Brain pericyte (primary cell): ENCODE measurements at regions not wholly inside any gene's neighbourhood (a gene's known extent, or its start where the extent isn't known, plus 50 kb on each side); places are given as distances from the start of the nearest gene placed in this dataset.
"Not testable (repeated sequence)": the region's sequence is repeated elsewhere in the genome, so short reads cannot be mapped to it uniquely, and the experiment has no call there.

Source experiments
- DNase-seq: peaks from one replicate; pipeline ENCODE4 v3.0.0-alpha.2; 2012; ENCODE audit warnings: low read depth, low spot score

- no peak for DNase-seq
Observed at GRCh38 chr21:24552491-24552890, 1054.8 kb downstream of the MRPL39 start.

- no peak for DNase-seq
Observed at GRCh38 chr21:24545807-24546361, 1061.4 kb downstream of the MRPL39 start.

DNA sequence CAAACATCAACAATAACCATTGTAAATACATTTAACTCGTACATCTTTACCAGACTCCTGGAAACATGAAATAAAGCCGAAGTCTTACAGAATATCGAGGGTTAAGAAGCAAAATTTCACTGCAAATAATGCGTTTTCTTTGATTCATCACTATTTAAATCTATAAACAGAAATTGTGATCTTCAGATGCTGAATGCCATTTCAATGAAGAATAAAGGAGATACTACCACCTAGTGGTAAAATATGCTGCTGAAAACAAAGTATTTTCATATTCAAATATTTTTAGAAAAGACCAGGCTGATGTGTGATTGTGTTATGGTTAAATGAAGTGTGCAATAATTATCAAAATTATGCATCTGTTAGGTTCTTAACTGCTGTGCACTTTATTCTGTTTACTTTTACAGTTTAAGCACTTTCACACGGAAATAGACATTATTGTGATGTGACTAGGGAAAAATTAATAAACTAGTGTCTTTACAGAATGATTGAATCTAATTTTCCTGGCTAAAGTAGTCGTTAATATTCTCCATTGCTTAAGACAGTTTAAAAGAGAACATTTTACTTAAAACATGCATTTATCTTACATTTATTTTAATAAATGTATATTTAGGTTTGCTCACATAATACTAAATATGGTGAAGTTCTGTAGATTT is 1093.1 kb downstream of the MRPL39 start:
- no peak for DNase-seq

DNA sequence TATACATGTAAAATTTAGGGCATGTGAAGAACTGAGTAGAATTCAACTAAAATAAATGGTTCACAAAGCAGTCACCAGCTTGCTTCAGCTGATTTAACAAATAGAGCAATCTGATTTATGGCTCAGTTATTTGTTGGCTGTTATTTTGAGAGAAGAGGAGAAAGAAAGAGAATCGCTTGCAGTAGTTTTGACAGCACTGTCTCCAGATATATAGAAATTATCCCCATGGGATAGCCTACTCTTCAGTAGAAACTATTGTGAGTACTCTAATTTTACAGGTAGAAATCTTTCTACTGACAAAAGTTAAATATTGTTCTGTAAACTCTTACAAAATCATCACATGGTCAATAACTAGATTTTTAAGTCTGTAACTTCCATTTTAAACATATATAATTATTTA is 1098.2 kb downstream of the MRPL39 start:
- no peak for DNase-seq

DNA sequence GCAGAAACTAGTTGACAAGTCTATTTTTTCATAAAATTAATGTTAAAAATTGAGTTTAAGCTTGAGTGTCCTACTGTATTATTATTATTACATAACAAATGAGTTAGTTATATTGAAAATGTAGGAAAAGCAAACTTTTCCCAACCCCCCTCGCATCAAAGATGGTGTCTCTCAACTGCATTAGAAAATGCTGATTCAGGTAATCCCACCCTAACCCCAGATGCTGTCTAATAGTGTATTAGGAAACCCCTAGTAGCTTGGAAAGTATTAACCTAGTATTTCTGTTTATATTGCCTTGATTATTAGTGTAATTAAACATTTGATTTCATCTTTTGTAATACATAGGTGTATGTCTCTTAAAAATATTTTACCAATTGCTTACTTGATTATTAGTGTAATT is 1120.3 kb downstream of the MRPL39 start:
- no peak for DNase-seq

DNA sequence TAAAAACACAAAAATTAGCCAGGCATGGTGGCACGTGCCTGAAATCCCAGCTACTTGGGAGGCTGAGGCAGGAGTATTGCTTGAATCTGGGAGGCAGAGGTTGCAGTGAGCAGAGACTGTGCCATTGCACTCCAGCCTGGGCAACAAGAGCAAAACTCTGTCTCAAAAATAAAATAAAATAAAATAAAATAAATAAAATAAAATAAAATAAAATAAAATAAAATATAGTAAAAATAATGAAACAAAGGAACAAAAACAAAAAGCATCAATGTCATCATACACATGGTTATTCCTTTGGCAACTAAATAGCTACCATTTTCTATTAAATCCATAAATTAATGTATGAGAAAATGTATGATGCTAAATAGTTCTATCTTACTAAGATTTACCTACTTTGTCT is 1123.9 kb downstream of the MRPL39 start:
- not testable (repeated sequence) for DNase-seq

GRCh38 chr21:24470852-24471251 is 1136.4 kb downstream of the MRPL39 start:
- no peak for DNase-seq

DNA sequence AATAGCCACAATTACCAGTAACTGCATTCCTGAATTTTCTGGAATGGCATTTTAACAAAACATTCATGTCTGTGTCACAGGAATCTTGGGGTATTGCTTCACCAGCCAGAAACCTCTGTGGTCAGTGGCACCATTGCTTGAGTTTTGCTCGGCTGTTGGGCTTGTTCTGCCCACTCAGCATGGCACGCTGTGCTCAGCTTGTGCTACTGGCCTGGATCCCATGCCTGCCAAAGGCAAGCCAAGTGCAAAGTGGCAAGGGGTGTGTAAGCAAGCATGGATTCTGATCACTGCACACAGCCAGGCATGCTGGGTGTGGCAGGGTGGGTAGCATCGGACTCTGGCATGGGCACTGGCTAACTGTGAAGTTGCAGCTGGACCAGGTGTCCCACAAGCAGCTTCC is 1150.9 kb downstream of the MRPL39 start:
- DNase-seq = no peak

DNA sequence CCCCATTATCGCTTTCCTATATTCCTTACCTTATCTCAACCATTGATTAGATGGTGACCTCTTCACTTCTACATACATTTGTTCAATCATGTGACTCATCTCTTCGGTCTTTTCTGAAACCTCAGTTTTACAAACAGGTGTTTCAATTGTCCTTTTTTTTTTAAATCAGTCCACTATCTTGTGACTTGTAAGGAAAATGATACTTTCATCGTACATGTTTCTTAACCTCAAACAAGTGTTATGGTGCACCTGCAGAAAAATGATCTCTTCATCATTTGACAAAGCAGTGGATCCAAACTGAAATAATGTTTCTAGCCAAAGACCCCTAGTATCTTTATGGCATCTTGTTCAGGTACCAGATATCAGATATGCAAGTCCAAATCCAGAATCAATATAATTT is 1157.2 kb downstream of the MRPL39 start:
- no peak for DNase-seq

- DNase-seq = no peak
Observed at GRCh38 chr21:24445517-24445916, 1161.8 kb downstream of the MRPL39 start.

DNA sequence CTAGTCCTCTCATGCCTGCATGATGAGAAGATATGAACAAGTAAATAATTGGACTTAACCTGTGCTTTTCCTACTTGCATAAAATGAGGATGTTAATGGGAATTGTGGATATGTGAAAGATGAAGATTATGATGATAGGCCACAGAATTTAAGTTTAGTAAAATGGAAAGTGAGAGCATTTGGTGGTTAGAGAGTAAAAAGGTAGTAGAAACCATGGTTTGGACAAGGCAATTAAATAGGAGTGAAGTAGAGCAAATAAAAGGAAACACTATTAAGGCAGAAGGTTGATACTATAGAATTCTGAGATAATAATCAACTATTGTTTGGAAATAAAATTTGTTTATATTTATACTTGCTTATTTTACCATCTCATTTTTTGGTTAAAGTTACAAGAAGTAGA is 1162.5 kb downstream of the MRPL39 start:
- no peak for DNase-seq

DNA sequence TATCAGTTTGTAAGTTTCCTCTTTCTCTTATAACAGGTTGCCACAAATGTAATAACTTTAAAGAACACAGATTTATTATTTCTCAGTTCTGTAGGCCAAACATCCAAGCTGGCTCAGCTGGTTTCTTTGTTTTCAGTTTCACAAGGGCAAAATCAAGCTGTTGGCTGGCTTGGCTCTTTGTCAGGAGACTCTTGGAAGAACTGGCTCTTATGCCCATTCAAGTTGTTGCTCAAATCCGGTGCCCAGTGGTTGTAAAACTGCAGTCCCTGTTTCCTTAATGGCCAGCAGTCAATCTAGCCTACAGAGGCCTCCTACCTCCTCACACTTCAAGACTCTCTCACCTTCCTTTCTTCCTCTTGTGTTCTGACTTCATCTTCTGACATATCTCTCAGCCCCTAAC is 1171.0 kb downstream of the MRPL39 start:
- DNase-seq = no peak

DNA sequence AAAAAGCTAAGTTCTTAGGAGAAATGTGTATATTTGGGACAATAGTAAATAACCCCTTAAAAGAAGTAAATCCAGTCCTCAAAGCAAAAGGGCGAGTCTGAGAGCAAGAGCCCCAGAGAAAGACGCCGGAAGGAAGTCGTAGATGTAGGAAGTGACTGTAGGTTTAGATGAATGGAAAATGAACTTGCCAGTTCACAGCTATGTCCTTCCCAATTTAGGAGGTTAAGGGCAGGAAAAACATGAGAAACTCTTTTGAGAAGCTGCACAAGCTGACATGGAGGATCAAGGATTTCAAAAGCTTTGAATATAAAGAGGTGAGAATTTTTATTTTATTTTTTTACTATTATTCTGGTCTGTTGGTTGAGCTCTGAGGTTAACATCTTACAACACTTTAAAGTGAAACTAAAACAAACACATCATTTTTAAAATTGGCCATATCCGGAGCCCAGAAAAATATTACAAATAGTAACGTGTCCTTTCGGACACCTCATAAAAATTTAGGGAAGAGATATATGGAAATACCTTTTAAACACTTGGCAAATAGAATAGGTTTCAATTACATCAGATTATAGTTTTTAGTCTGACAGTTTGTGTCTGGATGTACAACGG is 1178.6 kb downstream of the MRPL39 start:
- DNase-seq = no peak

GRCh38 chr21:24424776-24425175 is 1182.5 kb downstream of the MRPL39 start:
- DNase-seq = no peak

DNA sequence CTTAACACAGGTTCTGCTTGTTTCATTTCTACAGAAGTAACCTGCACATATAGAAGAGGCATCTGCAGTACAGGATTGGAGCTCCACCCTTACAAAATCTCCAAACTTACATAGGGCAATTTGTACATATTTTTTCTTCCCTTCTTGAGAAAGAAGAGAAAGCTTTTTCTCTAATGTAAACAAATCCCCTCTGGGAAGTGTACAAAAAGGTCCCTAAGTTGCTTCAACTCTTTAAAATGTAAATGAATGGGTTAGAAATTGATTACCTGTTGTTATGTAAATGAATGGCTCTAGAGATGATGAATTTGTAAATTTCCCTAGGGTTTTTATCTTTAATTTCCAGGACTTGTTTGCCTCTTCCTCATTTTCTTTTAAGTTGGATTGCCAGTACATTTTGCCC is 1183.7 kb downstream of the MRPL39 start:
- DNase-seq = no peak

GRCh38 chr21:24420689-24421088 is 1186.6 kb downstream of the MRPL39 start:
- DNase-seq = no peak

GRCh38 chr21:24419641-24420040 is 1187.6 kb downstream of the MRPL39 start:
- DNase-seq = not testable (repeated sequence)

DNA sequence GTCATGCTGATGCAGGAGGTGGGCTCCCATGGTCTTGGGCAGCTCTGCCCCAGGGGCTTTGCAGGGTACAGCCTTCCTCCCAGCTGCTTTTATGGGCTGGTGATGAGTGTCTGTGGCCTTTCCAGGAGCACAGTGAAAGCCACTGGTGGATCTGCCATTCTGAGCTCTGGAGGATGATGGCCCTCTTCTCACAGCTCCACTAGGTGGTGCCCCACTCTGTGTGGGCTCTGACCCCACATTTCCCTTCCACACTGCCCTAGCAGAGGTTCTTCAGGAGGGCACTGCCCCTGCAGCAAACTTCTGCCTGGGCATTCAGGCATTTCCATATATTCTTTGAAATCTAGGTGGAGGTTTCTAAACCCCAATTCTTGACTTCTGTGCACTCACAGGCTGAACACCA is 1188.6 kb downstream of the MRPL39 start:
- DNase-seq = no peak

- no peak for DNase-seq
Observed at GRCh38 chr21:24411429-24411828, 1195.9 kb downstream of the MRPL39 start.

- no peak for DNase-seq
Observed at GRCh38 chr21:24403221-24403620, 1204.1 kb downstream of the MRPL39 start.

- DNase-seq = no peak
Observed at GRCh38 chr21:24395320-24395923, 1211.9 kb downstream of the MRPL39 start.

DNA sequence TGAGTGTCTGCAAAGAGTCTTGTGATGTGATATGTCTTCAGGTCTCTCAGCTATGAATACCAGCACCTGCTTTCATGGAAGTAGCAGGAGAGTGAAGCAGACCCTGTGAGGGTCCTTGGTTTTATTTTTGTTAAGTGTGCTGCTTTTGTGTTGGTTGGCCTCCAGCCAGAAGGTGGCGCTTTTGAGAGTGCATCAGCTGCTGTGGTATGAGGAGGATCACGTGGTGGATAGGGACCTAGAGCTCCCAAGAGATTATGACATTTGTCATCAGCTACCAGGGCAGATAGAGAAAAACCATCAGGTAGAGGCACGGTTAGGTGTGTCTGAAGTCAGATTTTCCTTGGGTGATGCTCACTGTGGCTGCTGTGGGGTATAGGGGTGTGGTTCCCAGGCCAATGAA is 1232.1 kb downstream of the MRPL39 start:
- no peak for DNase-seq

- no peak for DNase-seq
Observed at GRCh38 chr21:24372506-24372905, 1234.8 kb downstream of the MRPL39 start.
